Tibial nerve (tissue), 4 donors: ENCODE measurements at regions not wholly inside any gene's neighbourhood (a gene's known extent, or its start where the extent isn't known, plus 50 kb on each side); places are given as distances from the start of the nearest gene placed in this dataset.

Experiments used
- CTCF ChIP-seq, 5 experiments: fragments of 200-600 bp in 3 of 5; fragments of 450-650 bp in 2 of 5; sonication (generic) in 3 of 5; IDR thresholded peaks; one replicate each; pipeline ENCODE4 v1.5.1; 2016 to 2019; ENCODE audit warnings: antibody characterized with exemption in 5 of 5, mild to moderate bottlenecking in 3 of 5, moderate library complexity in 2 of 5
- EP300 ChIP-seq, 2 donors: sonication (generic); formaldehyde crosslinking; IDR thresholded peaks; one replicate each; pipeline ENCODE4 v1.6.1; 2017; ENCODE audit warnings: antibody characterized with exemption in 2 of 2, mild to moderate bottlenecking in 1 of 2
- POLR2A ChIP-seq, 2 donors: fragments of 450-650 bp; IDR thresholded peaks; one replicate each; pipeline ENCODE4 v1.6.1; 2017; ENCODE audit warnings: antibody characterized with exemption in 2 of 2, mild to moderate bottlenecking in 2 of 2, moderate library complexity in 2 of 2

- TF ChIP-seq CTCF (IDR thresholded peaks at IDR 0.05) (no peak), POLR2A (IDR thresholded peaks at IDR 0.05) (no peak), EP300 (IDR thresholded peaks at IDR 0.05) (no peak)
Measured at GRCh38 chr13:39200249-39200910, 162.1 kb downstream of the NHLRC3 start.
